ENCODE measurements at regions not wholly inside any gene's neighbourhood (a gene's known extent, or its start where the extent isn't known, plus 50 kb on each side); places are given as distances from the start of the nearest gene placed in this dataset.

GRCh38 chr6:154580397-154581135, 70.1 kb upstream of the CNKSR3 start:
- Mint-ChIP-seq H3K4me3 (ENCODE audit: low read depth) (no peak overlapping the region), H3K4me1 (ENCODE audit: low read depth) (no peaks in the 10 kb centered on the region), H3K36me3 (ENCODE audit: insufficient read depth) (no peaks in the 10 kb centered on the region), H3K27me3 (no peaks in the 10 kb centered on the region), H3K27ac (no peak overlapping the region), H3K9me3 (ENCODE audit: low read depth) (peaks cover 10% of the 10 kb centered on the region)
- no peak for TF ChIP-seq CTCF (IDR thresholded peaks at IDR 0.05; ENCODE audit: unreplicated experiment)
- DNase-seq (ENCODE audit: low spot score, unreplicated experiment) = no peak

- H3K27me3 Mint-ChIP-seq = no peaks in the 10 kb centered on the region
- peaks cover 10% of the 10 kb centered on the region for H3K9me3 Mint-ChIP-seq (ENCODE audit: low read depth)
These were observed 72.2 kb upstream of the CNKSR3 start for GRCh38 chr6:154582696-154583095.

DNA sequence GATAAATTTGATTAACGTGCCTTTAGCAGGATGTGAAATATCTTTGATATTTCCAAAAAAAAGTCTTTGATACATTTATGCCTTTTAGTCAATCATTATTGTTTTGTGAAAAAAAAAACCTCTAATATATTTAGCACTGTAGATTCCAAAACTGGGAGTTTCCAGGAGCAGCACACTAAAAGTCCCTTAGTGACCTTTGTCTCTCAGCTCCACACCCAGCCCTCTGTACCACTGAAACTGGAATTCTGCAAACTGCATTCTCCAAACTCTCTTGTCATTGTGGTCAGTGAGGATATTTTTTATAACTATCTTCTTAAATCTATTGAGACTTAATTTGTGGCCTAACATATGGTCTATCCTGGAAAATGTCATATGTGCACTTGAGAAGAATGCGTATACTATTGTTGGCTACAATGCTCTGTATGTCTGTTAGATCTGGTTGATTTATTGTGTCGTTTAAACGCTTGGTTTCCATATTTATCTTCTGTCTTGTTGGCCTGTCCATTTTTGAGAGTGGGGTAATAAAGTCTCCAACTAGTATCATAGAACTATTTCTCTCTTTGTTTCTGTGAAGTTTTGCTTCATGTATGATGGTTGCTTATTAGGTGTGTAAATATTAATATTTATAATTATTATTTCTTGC, 73.2 kb upstream of the CNKSR3 start:
- DNase-seq (ENCODE audit: low spot score, unreplicated experiment) = no peak
- H3K9me3 Mint-ChIP-seq (ENCODE audit: low read depth) = peaks cover 10% of the 10 kb centered on the region
- H3K27me3 Mint-ChIP-seq = no peaks in the 10 kb centered on the region
- H3K36me3 Mint-ChIP-seq (ENCODE audit: insufficient read depth) = no peaks in the 10 kb centered on the region
- no peak for TF ChIP-seq CTCF (IDR thresholded peaks at IDR 0.05; ENCODE audit: unreplicated experiment)
- no peak overlapping the region for H3K27ac Mint-ChIP-seq
- H3K4me3 Mint-ChIP-seq (ENCODE audit: low read depth) = no peak overlapping the region
- no peaks in the 10 kb centered on the region for H3K4me1 Mint-ChIP-seq (ENCODE audit: low read depth)

More at GRCh38 chr6:154582696-154583095, 72.2 kb upstream of the CNKSR3 start:
- no peak overlapping the region for H3K27ac Mint-ChIP-seq
- DNase-seq (ENCODE audit: low spot score, unreplicated experiment) = no peak
- H3K36me3 Mint-ChIP-seq (ENCODE audit: insufficient read depth) = no peaks in the 10 kb centered on the region
- TF ChIP-seq CTCF (IDR thresholded peaks at IDR 0.05; ENCODE audit: unreplicated experiment) = no peak
- no peaks in the 10 kb centered on the region for H3K4me1 Mint-ChIP-seq (ENCODE audit: low read depth)
- no peak overlapping the region for H3K4me3 Mint-ChIP-seq (ENCODE audit: low read depth)

- H3K4me1 Mint-ChIP-seq (ENCODE audit: low read depth) = peaks cover 12% of the 10 kb centered on the region
- DNase-seq (ENCODE audit: low spot score, unreplicated experiment) = no peak
- no peak overlapping the region for H3K27ac Mint-ChIP-seq
- H3K4me3 Mint-ChIP-seq (ENCODE audit: low read depth) = no peak overlapping the region
- H3K36me3 Mint-ChIP-seq (ENCODE audit: insufficient read depth) = no peaks in the 10 kb centered on the region
- H3K27me3 Mint-ChIP-seq = no peaks in the 10 kb centered on the region
- no peaks in the 10 kb centered on the region for H3K9me3 Mint-ChIP-seq (ENCODE audit: low read depth)
- TF ChIP-seq CTCF (IDR thresholded peaks at IDR 0.05; ENCODE audit: unreplicated experiment) = no peak
These were observed 80.3 kb upstream of the CNKSR3 start for GRCh38 chr6:154590756-154591155.

DNA sequence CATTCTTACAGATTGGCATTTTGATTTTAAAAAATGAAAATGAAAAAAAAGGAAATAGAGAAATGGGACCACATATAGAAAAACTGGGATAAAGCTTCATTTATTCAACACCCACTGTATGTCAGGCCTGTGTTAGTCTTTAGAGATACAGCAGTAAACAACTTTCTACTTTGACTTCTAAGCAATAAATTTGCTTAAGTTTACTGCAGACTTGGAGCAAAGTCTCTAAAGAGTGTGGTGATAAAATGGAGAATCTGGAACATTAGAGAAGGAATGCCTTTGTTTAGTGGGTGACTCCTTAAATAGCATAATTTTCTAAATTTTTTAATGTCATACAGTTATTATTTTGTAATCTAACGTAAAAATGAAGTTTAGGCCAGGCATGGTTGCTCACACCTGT, 80.7 kb upstream of the CNKSR3 start:
- DNase-seq (ENCODE audit: low spot score, unreplicated experiment) = no peak
- TF ChIP-seq CTCF (IDR thresholded peaks at IDR 0.05; ENCODE audit: unreplicated experiment) = no peak
- Mint-ChIP-seq H3K27ac (no peak overlapping the region), H3K9me3 (ENCODE audit: low read depth) (no peaks in the 10 kb centered on the region), H3K4me3 (ENCODE audit: low read depth) (no peak overlapping the region), H3K36me3 (ENCODE audit: insufficient read depth) (no peaks in the 10 kb centered on the region), H3K4me1 (ENCODE audit: low read depth) (peaks cover 12% of the 10 kb centered on the region), H3K27me3 (no peaks in the 10 kb centered on the region)

Measured in progenitor cell of endocrine pancreas (in vitro differentiated cells).